Esophagus muscularis mucosa (tissue), 4 donors: ENCODE measurements at regions not wholly inside any gene's neighbourhood (a gene's known extent, or its start where the extent isn't known, plus 50 kb on each side); places are given as distances from the start of the nearest gene placed in this dataset.

Experiments
- CTCF ChIP-seq, 3 experiments: fragments of 200-600 bp in 2 of 3; fragments of 450-650 bp in 1 of 3; sonication (generic) in 2 of 3; IDR thresholded peaks; one replicate each; pipeline ENCODE4 v1.5.1; 2017 to 2019; ENCODE audit warnings: antibody characterized with exemption in 3 of 3, mild to moderate bottlenecking in 2 of 3, moderate library complexity in 1 of 3
- EP300 ChIP-seq: sonication (generic); formaldehyde crosslinking; IDR thresholded peaks from one replicate; pipeline ENCODE4 v1.6.1; 2017; ENCODE audit warnings: antibody characterized with exemption
- POLR2A ChIP-seq: fragments of 450-650 bp; IDR thresholded peaks from one replicate; pipeline ENCODE4 v1.6.1; 2017; ENCODE audit warnings: antibody characterized with exemption, moderate library complexity, mild to moderate bottlenecking, low read depth

DNA sequence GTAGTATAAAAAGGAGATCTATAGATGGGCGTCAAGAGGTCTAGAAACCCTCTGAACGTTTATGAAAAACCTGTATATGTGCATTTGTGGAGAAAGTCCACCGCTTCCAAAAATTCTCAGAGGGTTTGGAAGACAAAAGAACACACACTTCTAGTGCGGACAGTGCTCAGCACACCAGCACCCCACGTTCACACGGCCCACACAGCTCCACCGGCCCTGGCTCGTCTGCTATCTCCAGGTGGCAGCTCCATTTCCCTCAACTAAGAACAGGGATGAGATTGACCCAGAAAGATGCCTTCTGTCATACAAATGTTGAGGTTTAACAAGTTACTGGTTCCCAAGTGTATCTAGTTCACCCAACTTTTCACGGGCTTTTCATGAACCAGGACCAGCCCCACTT is 255.1 kb downstream of the NR2F1-AS1 start:
- TF ChIP-seq POLR2A: no peak
- TF ChIP-seq CTCF (IDR thresholded peaks at IDR 0.05): no peak
- TF ChIP-seq EP300: no peak
